Skeletal muscle tissue (tissue), 3 donors: ENCODE measurements at regions not wholly inside any gene's neighbourhood (a gene's known extent, or its start where the extent isn't known, plus 50 kb on each side); places are given as distances from the start of the nearest gene placed in this dataset.

ENCODE experiments used
- H3K27ac ChIP-seq: one replicate; pipeline ENCODE4 v1.7.0; 2013; ENCODE audit warnings: mild to moderate bottlenecking, low read depth, low read length, inconsistent platforms
- H3K27me3 ChIP-seq, 3 donors: one replicate each; pipeline ENCODE4 v1.7.0; 2013; ENCODE audit warnings: low read length in 3 of 3; ENCODE audit not compliant: control insufficient read depth in 3 of 3, insufficient read depth in 3 of 3
- H3K36me3 ChIP-seq, 3 donors: one replicate each; pipeline ENCODE4 v1.7.0; 2013; ENCODE audit warnings: low read length in 3 of 3; ENCODE audit not compliant: control insufficient read depth in 3 of 3, insufficient read depth in 3 of 3
- H3K4me1 ChIP-seq, 3 donors: one replicate each; pipeline ENCODE4 v1.7.0; 2013; ENCODE audit warnings: low read length in 3 of 3, mild to moderate bottlenecking in 3 of 3; ENCODE audit not compliant: control insufficient read depth in 3 of 3, insufficient read depth in 3 of 3
- H3K4me3 ChIP-seq, 3 donors: one replicate each; pipeline ENCODE4 v1.7.0; 2013; ENCODE audit warnings: low read length in 3 of 3
- H3K9ac ChIP-seq, 3 donors: one replicate each; pipeline ENCODE4 v1.7.0; 2013; ENCODE audit warnings: low read length in 3 of 3, mild to moderate bottlenecking in 3 of 3, moderate library complexity in 2 of 3, low read depth in 1 of 3
- H3K9me3 ChIP-seq, 3 donors: one replicate each; pipeline ENCODE4 v1.7.0; 2013; ENCODE audit warnings: low read length in 3 of 3; ENCODE audit not compliant: control insufficient read depth in 3 of 3
- donor health status: Osteomylitis.

- Histone ChIP-seq H3K27me3 (no peaks in the 10 kb centered on the region), H3K4me1 (no peaks in the 10 kb centered on the region), H3K9ac (no peak overlapping the region), H3K9me3 (no peaks in the 10 kb centered on the region), H3K36me3 (no peaks in the 10 kb centered on the region), H3K4me3 (no peak overlapping the region), H3K27ac (no peak overlapping the region)
Observed at GRCh38 chr14:42028607-42029006, 421.9 kb downstream of the LRFN5 start.

DNA sequence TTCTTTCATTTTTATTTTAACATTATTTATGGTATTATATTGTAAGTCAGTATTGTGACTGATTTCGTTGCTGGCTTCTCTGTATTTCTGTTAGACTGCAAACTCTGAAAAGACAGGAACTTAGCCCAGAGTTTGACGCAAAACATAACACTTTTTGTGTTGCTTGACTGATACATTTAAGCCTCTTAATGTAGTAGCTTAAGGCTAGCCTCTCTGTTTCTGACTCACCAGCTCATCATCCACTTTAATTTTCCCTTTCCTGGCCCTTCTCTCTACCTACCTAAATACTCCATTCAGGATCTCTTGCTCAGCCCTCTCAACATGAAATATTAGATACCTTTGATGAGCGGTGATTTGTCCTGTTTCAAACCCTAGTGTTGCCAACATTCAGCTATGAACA lies 420.6 kb downstream of the LRFN5 start:
- Histone ChIP-seq H3K27ac (no peak overlapping the region), H3K4me1 (no peaks in the 10 kb centered on the region), H3K9me3 (no peaks in the 10 kb centered on the region), H3K27me3 (no peaks in the 10 kb centered on the region), H3K9ac (no peak overlapping the region), H3K36me3 (no peaks in the 10 kb centered on the region), H3K4me3 (no peak overlapping the region)

DNA sequence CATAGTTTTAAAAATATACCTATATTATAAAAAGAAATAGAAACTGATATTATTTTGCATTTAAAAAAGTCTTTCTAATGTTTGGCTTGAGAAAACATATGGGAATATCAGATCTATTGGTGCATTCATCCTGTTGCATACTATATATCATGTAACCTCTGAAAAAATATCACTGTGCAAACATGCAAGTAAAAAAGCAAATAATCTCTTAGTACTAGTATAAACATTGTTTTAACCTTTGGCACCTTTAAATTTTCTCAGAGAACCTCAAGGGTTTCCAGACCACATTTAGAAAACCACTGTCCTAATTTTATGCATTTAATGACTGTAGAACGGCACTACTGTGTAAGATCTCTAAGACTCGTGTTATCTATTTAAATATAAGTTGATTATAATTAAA lies 416.8 kb downstream of the LRFN5 start:
- H3K4me1 ChIP-seq = no peaks in the 10 kb centered on the region
- H3K27me3 ChIP-seq = no peaks in the 10 kb centered on the region
- no peak overlapping the region for H3K4me3 ChIP-seq
- no peaks in the 10 kb centered on the region for H3K9me3 ChIP-seq
- H3K27ac ChIP-seq = no peak overlapping the region
- no peaks in the 10 kb centered on the region for H3K36me3 ChIP-seq
- no peak overlapping the region for H3K9ac ChIP-seq

DNA sequence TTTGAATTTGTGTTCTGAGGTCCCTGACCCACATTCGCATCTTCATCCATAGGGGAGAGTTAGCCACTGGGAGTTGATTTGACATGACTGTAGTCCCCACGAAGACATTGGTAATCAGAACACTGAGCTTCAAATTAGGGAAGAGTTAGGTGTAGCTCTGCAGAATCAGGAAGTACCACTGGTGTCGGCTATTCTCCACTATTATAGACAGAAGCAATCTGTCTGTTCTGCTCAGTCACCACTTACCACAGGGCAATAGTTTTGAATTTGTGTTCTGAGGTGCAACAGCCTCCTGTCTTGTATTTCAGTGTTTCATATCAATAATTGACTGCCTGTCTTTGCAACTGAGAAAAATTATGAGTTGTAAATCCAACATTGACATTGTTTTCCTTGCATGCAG lies 407.6 kb downstream of the LRFN5 start:
- Histone ChIP-seq H3K4me3 (no peak overlapping the region), H3K4me1 (no peaks in the 10 kb centered on the region), H3K9me3 (no peaks in the 10 kb centered on the region), H3K27ac (no peak overlapping the region), H3K36me3 (no peaks in the 10 kb centered on the region), H3K9ac (no peak overlapping the region), H3K27me3 (no peaks in the 10 kb centered on the region)

GRCh38 chr14:42013559-42013958 lies 406.9 kb downstream of the LRFN5 start:
- no peaks in the 10 kb centered on the region for H3K27me3 ChIP-seq
- H3K9ac ChIP-seq = no peak overlapping the region
- H3K9me3 ChIP-seq = no peaks in the 10 kb centered on the region
- H3K27ac ChIP-seq = no peak overlapping the region
- H3K36me3 ChIP-seq = no peaks in the 10 kb centered on the region
- H3K4me3 ChIP-seq = no peak overlapping the region
- no peaks in the 10 kb centered on the region for H3K4me1 ChIP-seq

- H3K27ac ChIP-seq = no peak overlapping the region
- H3K9ac ChIP-seq = no peak overlapping the region
- no peaks in the 10 kb centered on the region for H3K36me3 ChIP-seq
- no peak overlapping the region for H3K4me3 ChIP-seq
- H3K4me1 ChIP-seq = no peaks in the 10 kb centered on the region
- H3K27me3 ChIP-seq = no peaks in the 10 kb centered on the region
- H3K9me3 ChIP-seq = no peaks in the 10 kb centered on the region
Observed at GRCh38 chr14:42013153-42013552, 406.5 kb downstream of the LRFN5 start.

DNA sequence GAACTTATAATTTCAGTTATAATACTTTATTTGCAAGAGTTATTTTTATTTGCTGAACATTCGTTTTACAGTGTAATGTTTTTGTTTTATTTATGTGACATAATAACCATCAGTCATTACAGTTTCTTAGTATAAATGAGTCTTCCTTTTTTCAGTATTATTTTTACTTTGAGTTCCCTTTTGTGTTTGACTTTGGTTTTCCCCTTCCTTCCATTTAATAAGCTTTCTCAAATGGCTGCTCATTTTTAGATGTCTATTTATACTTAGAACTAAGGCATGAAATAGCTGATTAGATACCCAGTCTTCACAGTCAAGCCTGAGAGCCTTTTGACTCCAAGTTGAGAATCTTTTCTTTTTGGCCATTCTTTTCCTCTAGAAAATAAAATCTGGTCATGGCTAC lies 404.5 kb downstream of the LRFN5 start:
- Histone ChIP-seq H3K9ac (no peak overlapping the region), H3K27ac (no peak overlapping the region), H3K36me3 (no peaks in the 10 kb centered on the region), H3K9me3 (no peaks in the 10 kb centered on the region), H3K4me1 (no peaks in the 10 kb centered on the region), H3K27me3 (no peaks in the 10 kb centered on the region), H3K4me3 (no peak overlapping the region)

GRCh38 chr14:42004321-42004720 lies 397.6 kb downstream of the LRFN5 start:
- no peak overlapping the region for H3K27ac ChIP-seq
- H3K27me3 ChIP-seq = no peaks in the 10 kb centered on the region
- no peak overlapping the region for H3K9ac ChIP-seq
- no peaks in the 10 kb centered on the region for H3K36me3 ChIP-seq
- H3K4me3 ChIP-seq = no peak overlapping the region
- H3K4me1 ChIP-seq = no peaks in the 10 kb centered on the region
- H3K9me3 ChIP-seq = no peaks in the 10 kb centered on the region

DNA sequence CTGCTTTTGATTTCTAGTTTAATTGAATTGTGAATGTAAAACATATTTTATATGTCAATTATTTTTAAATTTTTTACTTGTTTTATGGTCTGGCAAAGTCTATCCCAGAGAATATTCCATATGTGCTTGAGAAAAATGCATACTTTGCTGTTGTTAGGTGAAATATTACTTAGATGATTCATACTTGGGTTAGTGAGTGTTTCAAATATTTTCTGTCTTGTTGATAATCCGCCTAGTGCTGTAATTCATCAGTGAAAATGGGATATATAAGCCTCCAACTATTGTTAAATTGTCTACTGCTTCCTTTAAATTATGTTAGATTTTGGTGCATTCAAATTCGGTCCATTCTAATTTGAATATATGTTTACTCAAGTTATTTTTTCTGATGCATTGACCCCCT lies 395.5 kb downstream of the LRFN5 start:
- Histone ChIP-seq H3K36me3 (no peaks in the 10 kb centered on the region), H3K27me3 (no peaks in the 10 kb centered on the region)

GRCh38 chr14:42001431-42001830 lies 394.8 kb downstream of the LRFN5 start:
- H3K9ac ChIP-seq = no peak overlapping the region
- no peaks in the 10 kb centered on the region for H3K9me3 ChIP-seq
- H3K27me3 ChIP-seq = no peaks in the 10 kb centered on the region
- H3K4me3 ChIP-seq = no peak overlapping the region
- H3K4me1 ChIP-seq = no peaks in the 10 kb centered on the region
- H3K27ac ChIP-seq = no peak overlapping the region
- H3K36me3 ChIP-seq = no peaks in the 10 kb centered on the region

More for the DNA sequence above, 395.5 kb downstream of the LRFN5 start:
- H3K9ac ChIP-seq = no peak overlapping the region
- no peaks in the 10 kb centered on the region for H3K9me3 ChIP-seq
- H3K4me1 ChIP-seq = no peaks in the 10 kb centered on the region
- no peak overlapping the region for H3K27ac ChIP-seq
- H3K4me3 ChIP-seq = no peak overlapping the region

- no peaks in the 10 kb centered on the region for H3K4me1 ChIP-seq
- no peaks in the 10 kb centered on the region for H3K36me3 ChIP-seq
- H3K27ac ChIP-seq = no peak overlapping the region
- H3K27me3 ChIP-seq = no peaks in the 10 kb centered on the region
- no peaks in the 10 kb centered on the region for H3K9me3 ChIP-seq
- H3K9ac ChIP-seq = no peak overlapping the region
- no peak overlapping the region for H3K4me3 ChIP-seq
Observed at GRCh38 chr14:42000450-42000849, 393.8 kb downstream of the LRFN5 start.
